Thoracic aorta (tissue), 2 donors: ENCODE measurements at regions not wholly inside any gene's neighbourhood (a gene's known extent, or its start where the extent isn't known, plus 50 kb on each side); places are given as distances from the start of the nearest gene placed in this dataset.
"Not testable (repeated sequence)": the region's sequence is repeated elsewhere in the genome, so short reads cannot be mapped to it uniquely, and the experiment has no call there.

Experiments used
- ATAC-seq: fragments of 150-250 bp; one replicate; pipeline ENCODE4 v1.8.0; 2017; ENCODE audit warnings: low read depth; ENCODE audit not compliant: insufficient number of reproducible peaks, low FRiP score
- DNase-seq: peaks from one replicate; pipeline ENCODE4 v3.0.0-alpha.2; 2020; ENCODE audit warnings: low spot score
- H3K27ac ChIP-seq, 2 donors: fragments of 200-600 bp; sonication (generic); 1 replicate in 1 of 2; 2 replicates in 1 of 2; pipeline ENCODE4 v1.5.1; 2016; ENCODE audit warnings: mild to moderate bottlenecking in 2 of 2, moderate library complexity in 2 of 2
- H3K27me3 ChIP-seq: fragments of 200-600 bp; sonication (generic); replicated peaks from 2 replicates; pipeline ENCODE4 v1.6.0; 2016; ENCODE audit warnings: mild to moderate bottlenecking; ENCODE audit not compliant: insufficient read depth
- H3K36me3 ChIP-seq: fragments of 200-600 bp; sonication (generic); one replicate; pipeline ENCODE4 v1.5.1; 2016
- H3K4me1 ChIP-seq, 2 donors: fragments of 200-600 bp; sonication (generic); 1 replicate in 1 of 2; 2 replicates in 1 of 2; pipeline versions ENCODE4 v1.5.1 to v1.6.0; 2016; ENCODE audit warnings: low read depth in 2 of 2, mild to moderate bottlenecking in 1 of 2; ENCODE audit not compliant: control insufficient read depth in 1 of 2
- H3K4me3 ChIP-seq: fragments of 200-600 bp; sonication (generic); 2 replicates; pipeline ENCODE4 v1.5.1; 2016; ENCODE audit warnings: mild to moderate bottlenecking
- H3K9me3 ChIP-seq: fragments of 200-600 bp; sonication (generic); 2 replicates; pipeline ENCODE4 v1.5.1; 2016
- CTCF ChIP-seq: fragments of 200-600 bp; sonication (generic); IDR thresholded peaks from one replicate; pipeline ENCODE4 v1.5.1; 2019; ENCODE audit warnings: antibody characterized with exemption

- not testable (repeated sequence) for H3K4me1 ChIP-seq, H3K27me3 ChIP-seq, H3K4me3 ChIP-seq, ATAC-seq, H3K9me3 ChIP-seq, DNase-seq, H3K36me3 ChIP-seq, H3K27ac ChIP-seq
These were observed 55.4 kb upstream of the TRIM77 start for GRCh38 chr11:89654669-89655068.

GRCh38 chr11:89658767-89659166 is 51.3 kb upstream of the TRIM77 start:
- H3K4me3 ChIP-seq, H3K4me1 ChIP-seq, ATAC-seq, H3K9me3 ChIP-seq, H3K27ac ChIP-seq, H3K27me3 ChIP-seq, H3K36me3 ChIP-seq, DNase-seq: not testable (repeated sequence)

- ATAC-seq, H3K4me3 ChIP-seq, H3K4me1 ChIP-seq, H3K9me3 ChIP-seq, DNase-seq, H3K36me3 ChIP-seq, H3K27me3 ChIP-seq, H3K27ac ChIP-seq: not testable (repeated sequence)
These were observed 50.7 kb upstream of the TRIM77 start for GRCh38 chr11:89659414-89659813.

GRCh38 chr11:89660234-89660633 is 49.9 kb upstream of the TRIM77 start:
- no peak for TF ChIP-seq CTCF
- no peaks in the 10 kb centered on the region for H3K4me1 ChIP-seq
- H3K27ac ChIP-seq, result no peak overlapping the region
- no peak for DNase-seq
- H3K4me3 ChIP-seq, result no peak overlapping the region
- H3K27me3 ChIP-seq, result no peaks in the 10 kb centered on the region
- no peak for ATAC-seq
- H3K36me3 ChIP-seq, result no peaks in the 10 kb centered on the region
- H3K9me3 ChIP-seq, result no peaks in the 10 kb centered on the region
